ENCODE measurements at regions not wholly inside any gene's neighbourhood (a gene's known extent, or its start where the extent isn't known, plus 50 kb on each side); places are given as distances from the start of the nearest gene placed in this dataset.

DNA sequence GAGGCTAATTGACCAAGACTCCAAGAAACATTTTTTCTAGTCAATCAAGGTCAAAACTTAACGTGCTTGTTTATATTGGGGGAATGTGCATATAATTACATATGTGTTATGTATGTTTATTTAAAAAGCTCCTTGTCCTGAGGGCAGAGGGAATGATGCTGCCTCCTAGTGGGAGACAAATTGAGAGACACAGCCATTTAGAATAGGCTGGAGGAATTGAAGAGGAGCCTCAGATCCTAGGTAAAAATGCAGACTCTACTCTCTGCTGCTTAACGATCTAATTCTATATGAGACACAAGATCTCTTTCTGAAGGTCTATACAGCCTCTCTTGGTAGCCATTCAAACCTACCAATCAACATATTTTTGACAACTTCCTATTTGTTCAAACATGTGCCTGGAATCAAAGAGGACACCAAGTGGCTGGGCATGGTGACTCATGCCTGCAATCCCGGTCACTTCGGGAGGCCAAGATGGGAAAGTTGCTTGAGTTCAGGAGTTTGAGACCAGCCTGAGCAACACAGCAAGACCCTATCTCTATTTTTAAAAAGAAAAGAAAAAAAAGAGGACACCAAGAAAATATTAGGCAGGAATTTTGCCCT lies 136.6 kb upstream of the ZNF648 start:
- no peaks in the 10 kb centered on the region for H3K27me3 Mint-ChIP-seq (ENCODE audit: unreplicated experiment)
- TF ChIP-seq, protein P1, sequence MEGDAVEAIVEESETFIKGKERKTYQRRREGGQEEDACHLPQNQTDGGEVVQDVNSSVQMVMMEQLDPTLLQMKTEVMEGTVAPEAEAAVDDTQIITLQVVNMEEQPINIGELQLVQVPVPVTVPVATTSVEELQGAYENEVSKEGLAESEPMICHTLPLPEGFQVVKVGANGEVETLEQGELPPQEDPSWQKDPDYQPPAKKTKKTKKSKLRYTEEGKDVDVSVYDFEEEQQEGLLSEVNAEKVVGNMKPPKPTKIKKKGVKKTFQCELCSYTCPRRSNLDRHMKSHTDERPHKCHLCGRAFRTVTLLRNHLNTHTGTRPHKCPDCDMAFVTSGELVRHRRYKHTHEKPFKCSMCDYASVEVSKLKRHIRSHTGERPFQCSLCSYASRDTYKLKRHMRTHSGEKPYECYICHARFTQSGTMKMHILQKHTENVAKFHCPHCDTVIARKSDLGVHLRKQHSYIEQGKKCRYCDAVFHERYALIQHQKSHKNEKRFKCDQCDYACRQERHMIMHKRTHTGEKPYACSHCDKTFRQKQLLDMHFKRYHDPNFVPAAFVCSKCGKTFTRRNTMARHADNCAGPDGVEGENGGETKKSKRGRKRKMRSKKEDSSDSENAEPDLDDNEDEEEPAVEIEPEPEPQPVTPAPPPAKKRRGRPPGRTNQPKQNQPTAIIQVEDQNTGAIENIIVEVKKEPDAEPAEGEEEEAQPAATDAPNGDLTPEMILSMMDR (IDR thresholded peaks at IDR 0.05; ENCODE audit: partially characterized antibody, unreplicated experiment): no peak
- H3K9me3 Mint-ChIP-seq (ENCODE audit: unreplicated experiment): no peaks in the 10 kb centered on the region
- H3K4me1 Mint-ChIP-seq (ENCODE audit: low read depth, unreplicated experiment): peaks cover 4% of the 10 kb centered on the region
- no peak overlapping the region for H3K4me3 Mint-ChIP-seq (ENCODE audit: unreplicated experiment)
- H3K27ac Mint-ChIP-seq (ENCODE audit: unreplicated experiment): no peak overlapping the region
- no peaks in the 10 kb centered on the region for H3K36me3 Mint-ChIP-seq (ENCODE audit: unreplicated experiment)
- DNase-seq: no peak

DNA sequence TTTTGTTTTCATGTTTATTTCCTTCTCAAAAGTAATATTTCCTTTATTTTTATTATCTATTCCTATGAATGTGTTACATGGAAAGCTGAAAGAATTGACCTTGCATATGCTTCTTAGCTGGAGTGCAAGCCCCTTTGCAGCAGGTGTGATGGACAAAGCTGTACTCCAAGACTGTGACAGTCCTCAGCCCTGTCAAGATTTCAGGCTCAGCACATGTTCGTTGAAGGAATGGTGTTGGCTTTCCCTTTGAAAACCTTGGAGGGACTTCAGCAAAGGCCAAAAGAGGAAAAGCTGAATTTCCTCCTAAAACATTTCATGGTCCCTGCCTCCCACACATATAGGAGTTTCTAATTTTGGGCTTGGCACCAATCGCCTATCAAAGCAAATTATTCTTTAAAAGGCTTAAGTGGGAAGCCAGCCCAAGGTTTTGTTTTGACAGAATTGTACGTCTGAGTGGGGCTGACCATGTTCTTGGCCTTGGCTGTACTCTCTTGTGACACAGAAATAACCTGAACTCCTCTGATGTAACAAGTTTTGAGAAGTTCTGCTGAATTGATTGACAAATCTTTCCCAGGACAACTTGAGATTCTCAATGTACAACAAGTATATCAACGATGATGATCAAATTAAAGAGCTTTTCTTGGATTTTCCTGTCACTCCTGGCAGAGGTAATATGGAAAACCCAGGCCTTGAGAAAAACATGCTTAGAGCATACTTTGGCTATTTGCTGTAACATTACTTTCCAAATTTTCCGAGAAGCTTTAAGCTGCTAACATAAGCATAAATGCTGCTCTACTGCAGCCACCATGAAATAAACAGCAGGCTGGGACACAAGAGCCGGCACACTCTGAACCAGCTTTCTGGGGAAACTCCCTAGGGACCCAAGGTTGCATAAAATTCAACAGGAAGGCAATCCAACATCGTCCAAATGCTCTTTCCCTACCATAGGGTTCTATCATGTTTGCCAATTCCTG lies 135.7 kb upstream of the ZNF648 start:
- TF ChIP-seq, protein P1 (IDR thresholded peaks at IDR 0.05; ENCODE audit: partially characterized antibody, unreplicated experiment): no peak
- Mint-ChIP-seq H3K36me3 (ENCODE audit: unreplicated experiment) (no peaks in the 10 kb centered on the region), H3K4me1 (ENCODE audit: low read depth, unreplicated experiment) (peaks cover 4% of the 10 kb centered on the region), H3K4me3 (ENCODE audit: unreplicated experiment) (no peak overlapping the region), H3K27me3 (ENCODE audit: unreplicated experiment) (no peaks in the 10 kb centered on the region), H3K27ac (ENCODE audit: unreplicated experiment) (no peak overlapping the region), H3K9me3 (ENCODE audit: unreplicated experiment) (no peaks in the 10 kb centered on the region)
- no peak for DNase-seq

DNA sequence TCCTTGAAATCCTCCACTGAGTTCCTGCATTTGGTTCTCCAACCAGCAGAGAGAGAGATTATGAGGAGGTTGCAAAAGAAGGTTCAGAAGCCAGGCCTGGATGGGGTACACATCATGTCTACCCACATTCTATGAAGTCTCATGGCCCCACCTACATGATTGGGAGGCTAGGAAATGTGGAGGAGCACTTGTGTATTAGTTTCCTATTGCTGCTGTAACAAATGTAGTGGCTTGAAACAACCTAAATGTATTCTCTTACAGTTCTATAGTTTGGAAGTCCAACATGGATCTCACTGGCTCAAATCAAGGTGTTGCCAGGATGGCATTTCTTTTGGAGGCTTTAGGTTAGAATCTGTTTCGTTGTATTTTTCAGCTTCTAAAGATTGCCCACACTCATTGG lies 134.2 kb upstream of the ZNF648 start:
- TF ChIP-seq, protein P1 (IDR thresholded peaks at IDR 0.05; ENCODE audit: partially characterized antibody, unreplicated experiment): no peak
- Mint-ChIP-seq H3K9me3 (ENCODE audit: unreplicated experiment) (no peaks in the 10 kb centered on the region), H3K27me3 (ENCODE audit: unreplicated experiment) (no peaks in the 10 kb centered on the region), H3K4me1 (ENCODE audit: low read depth, unreplicated experiment) (peaks cover 4% of the 10 kb centered on the region), H3K27ac (ENCODE audit: unreplicated experiment) (no peak overlapping the region), H3K36me3 (ENCODE audit: unreplicated experiment) (no peaks in the 10 kb centered on the region), H3K4me3 (ENCODE audit: unreplicated experiment) (no peak overlapping the region)
- no peak for DNase-seq

DNA sequence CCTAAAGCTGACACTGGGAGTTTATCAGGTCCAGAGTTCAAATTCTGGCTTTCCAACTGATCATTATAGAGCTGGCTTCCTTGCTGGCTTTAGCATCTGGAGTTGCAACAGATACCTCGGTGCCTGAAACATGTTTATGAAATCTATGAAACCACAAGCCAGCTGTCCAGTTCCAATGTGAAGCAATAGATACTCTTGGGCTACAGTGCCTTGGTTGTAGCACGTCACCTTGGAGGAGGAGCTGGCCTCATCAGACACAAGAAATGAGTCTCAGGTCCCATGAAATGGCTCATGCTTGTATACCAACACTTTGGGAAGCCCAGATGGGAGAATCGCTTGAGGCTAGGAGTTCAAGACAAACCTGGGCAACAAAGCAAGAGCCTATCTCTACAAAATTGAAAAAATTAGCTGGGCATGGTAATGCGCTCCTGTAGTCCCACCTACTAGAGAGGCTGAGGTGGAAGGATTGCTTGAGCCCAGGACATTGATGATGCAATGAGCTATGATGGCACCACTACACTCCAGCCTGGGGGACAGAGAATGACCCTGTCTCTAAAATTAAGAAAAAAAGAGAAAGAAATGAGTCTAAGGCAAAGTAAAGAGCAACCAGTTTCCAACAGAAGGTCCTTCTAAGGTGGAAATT lies 132.5 kb upstream of the ZNF648 start:
- Mint-ChIP-seq H3K36me3 (ENCODE audit: unreplicated experiment) (no peaks in the 10 kb centered on the region), H3K27me3 (ENCODE audit: unreplicated experiment) (no peaks in the 10 kb centered on the region), H3K27ac (ENCODE audit: unreplicated experiment) (no peak overlapping the region), H3K4me1 (ENCODE audit: low read depth, unreplicated experiment) (peaks cover 4% of the 10 kb centered on the region), H3K4me3 (ENCODE audit: unreplicated experiment) (no peak overlapping the region), H3K9me3 (ENCODE audit: unreplicated experiment) (no peaks in the 10 kb centered on the region)
- DNase-seq: no peak
- TF ChIP-seq, protein P1 (IDR thresholded peaks at IDR 0.05; ENCODE audit: partially characterized antibody, unreplicated experiment): no peak

Data from glutamatergic neuron (in vitro differentiated cells).